ENCODE measurements at regions not wholly inside any gene's neighbourhood (a gene's known extent, or its start where the extent isn't known, plus 50 kb on each side); places are given as distances from the start of the nearest gene placed in this dataset.

DNA sequence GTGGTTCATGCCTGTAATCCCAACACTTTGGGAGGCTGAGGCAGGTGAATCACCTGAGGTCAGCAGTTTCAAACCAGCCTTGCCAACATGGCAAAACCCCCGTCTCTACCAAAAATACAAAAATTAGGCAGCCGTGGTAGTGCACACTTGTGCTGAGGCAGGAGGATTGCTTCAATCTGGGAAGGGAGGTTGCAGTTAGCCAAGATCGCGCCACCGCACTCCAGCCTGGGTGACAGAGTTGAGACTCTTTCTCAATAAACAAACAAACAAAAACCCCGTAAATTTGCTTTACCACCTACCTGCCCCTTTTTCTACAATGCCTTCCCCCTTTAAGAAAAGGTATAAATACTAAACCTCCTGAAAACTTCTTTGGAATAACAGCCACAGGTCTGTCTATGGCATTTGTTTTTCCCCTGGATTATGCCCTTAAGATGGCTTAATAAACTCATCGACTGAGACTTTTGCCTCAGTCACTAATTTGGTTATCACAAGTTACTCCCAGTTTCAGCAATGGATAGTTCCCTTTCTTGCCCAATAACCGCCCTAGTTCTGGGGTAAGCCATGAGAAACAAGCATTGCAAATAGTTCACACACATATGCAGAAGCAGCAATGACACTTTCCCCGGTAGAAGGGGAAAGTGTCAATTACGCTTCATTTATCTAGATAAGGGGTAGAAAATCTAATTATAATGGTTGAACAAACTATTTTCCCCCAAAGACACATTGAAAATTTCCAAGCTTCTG, 52.8 kb upstream of the SVIL start:
- H3K4me3 Mint-ChIP-seq = no peak overlapping the region
- ChIA-PET POLR2A (interaction anchor here (2.0 kb wide), 1 partner anchor 29 kb away, joined by 11 read pairs; no protein-coding TSS in a partner anchor), CTCF (interaction anchor here (1.3 kb wide), 1 partner anchor 48 kb away, joined by 3 read pairs; no protein-coding TSS in a partner anchor)
- H3K36me3 Mint-ChIP-seq = peaks cover 23% of the 10 kb centered on the region
- H3K4me1 Mint-ChIP-seq (ENCODE audit: low read depth) = peaks cover 48% of the 10 kb centered on the region
- peaks cover 4% of the 10 kb centered on the region for H3K9me3 Mint-ChIP-seq
- intact Hi-C loops (cut with micrococcal nuclease) = loop anchor here (2.0 kb wide), 2 partner anchors 47 to 55 kb away; no protein-coding TSS in a partner anchor
- no peak overlapping the region for H3K27ac Mint-ChIP-seq
- H3K27me3 Mint-ChIP-seq = no peaks in the 10 kb centered on the region
- DNase-seq = no peak

DNA sequence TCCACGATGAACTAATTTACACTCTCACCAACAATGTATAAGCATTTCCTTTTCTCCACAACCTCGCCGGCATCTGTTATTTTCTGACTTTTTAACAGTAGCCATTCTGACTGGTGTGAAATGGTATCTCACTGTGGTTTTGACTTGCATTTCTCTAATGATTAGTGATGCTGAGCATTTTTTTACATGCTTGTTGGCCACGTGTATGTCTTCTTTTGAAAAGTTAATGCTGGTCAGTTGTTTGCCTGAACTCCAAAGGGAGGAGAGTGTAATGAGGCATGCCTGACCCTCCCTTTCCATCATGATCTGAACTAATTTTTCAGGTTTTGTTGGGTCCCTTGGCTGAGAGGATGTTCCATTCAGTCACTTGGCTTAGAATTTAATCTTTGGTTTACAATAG, 50.7 kb upstream of the SVIL start:
- Mint-ChIP-seq H3K27ac (no peak overlapping the region), H3K27me3 (no peaks in the 10 kb centered on the region), H3K4me3 (no peak overlapping the region), H3K36me3 (peaks cover 25% of the 10 kb centered on the region), H3K9me3 (peaks cover 4% of the 10 kb centered on the region), H3K4me1 (ENCODE audit: low read depth) (peaks cover 62% of the 10 kb centered on the region)
- intact Hi-C loops (cut with micrococcal nuclease) = no loop called here
- ChIA-PET CTCF (no interaction called here), POLR2A (no interaction called here)
- no peak for DNase-seq

Data from activated CD4-positive, alpha-beta memory T cell treated with anti-CD3 and anti-CD28 coated beads for 36 hours (primary cell).